Nephron progenitor cell (in vitro differentiated cells): ENCODE measurements at regions not wholly inside any gene's neighbourhood (a gene's known extent, or its start where the extent isn't known, plus 50 kb on each side); places are given as distances from the start of the nearest gene placed in this dataset.
A peak's percentile ranks its signal among the peaks of the same experiment; 100 is the strongest.

Experiments used
- DNase-seq: peaks from one replicate; pipeline ENCODE4 v3.0.0; 2021
- H3K27ac Mint-ChIP-seq: 2 replicates; pipeline ENCODE4 v1.8.0; 2021; ENCODE audit warnings: mild to moderate bottlenecking, moderate library complexity, mixed read lengths
- H3K27me3 Mint-ChIP-seq: 2 replicates; pipeline ENCODE4 v1.8.0; 2021; ENCODE audit warnings: mild to moderate bottlenecking, low read depth, mixed read lengths; ENCODE audit not compliant: poor library complexity
- H3K36me3 Mint-ChIP-seq: 2 replicates; pipeline ENCODE4 v1.8.0; 2021; ENCODE audit warnings: low read depth, mixed read lengths
- H3K4me1 Mint-ChIP-seq: 2 replicates; pipeline ENCODE4 v1.8.0; 2021; ENCODE audit warnings: mixed read lengths
- H3K4me3 Mint-ChIP-seq: 2 replicates; pipeline ENCODE4 v1.8.0; 2021; ENCODE audit warnings: mild to moderate bottlenecking, moderate library complexity, mixed read lengths
- H3K9me3 Mint-ChIP-seq: 2 replicates; pipeline ENCODE4 v1.8.0; 2021; ENCODE audit warnings: mild to moderate bottlenecking, moderate library complexity, mixed read lengths
- TF ChIP-seq, protein P1 (sequence below): fragments of 200-600 bp; sonication (generic); IDR thresholded peaks from 2 replicates; pipeline ENCODE4 v1.5.0; 2021; ENCODE audit warnings: antibody characterized with exemption

DNA sequence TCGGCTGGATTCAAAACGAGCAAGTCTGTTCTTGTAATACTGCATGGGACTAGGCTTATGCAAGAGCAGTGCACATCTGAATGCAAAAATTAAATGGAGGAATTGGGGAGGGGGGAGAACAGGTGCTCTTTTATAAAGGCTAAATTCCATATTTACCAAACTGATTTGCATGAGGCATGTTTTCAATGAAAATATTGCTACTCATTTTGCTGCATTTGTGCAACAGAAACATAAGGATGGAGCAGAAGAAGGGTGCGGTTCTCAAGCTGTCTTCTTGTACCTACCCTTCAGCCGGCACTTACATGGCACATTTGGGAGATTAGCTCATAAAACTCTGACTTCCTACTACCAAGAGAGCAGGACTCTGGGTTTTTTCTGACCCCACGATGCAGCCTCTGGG lies 256.4 kb downstream of the CDCA7 start:
- H3K4me3 Mint-ChIP-seq = no peak overlapping the region

DNA sequence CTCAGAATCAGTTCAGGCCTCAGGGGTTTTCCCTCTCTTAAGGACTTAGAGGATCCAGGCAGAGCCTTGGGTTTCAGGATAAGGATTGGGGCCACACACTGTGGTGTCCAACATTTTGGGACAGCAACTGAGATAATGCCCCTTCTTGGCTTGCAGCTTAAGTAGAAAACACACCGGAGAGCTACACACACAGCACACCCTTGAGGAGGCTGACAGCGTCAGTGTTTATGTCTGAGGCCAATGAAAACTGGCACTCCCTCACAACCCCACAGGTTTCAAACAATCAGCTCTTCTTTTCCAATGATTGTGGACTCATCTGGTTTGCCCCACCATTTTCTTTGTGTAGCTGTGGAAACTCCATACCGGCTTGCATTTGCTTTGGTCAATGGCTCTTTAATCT lies 257.7 kb downstream of the CDCA7 start:
- TF ChIP-seq, protein P1, sequence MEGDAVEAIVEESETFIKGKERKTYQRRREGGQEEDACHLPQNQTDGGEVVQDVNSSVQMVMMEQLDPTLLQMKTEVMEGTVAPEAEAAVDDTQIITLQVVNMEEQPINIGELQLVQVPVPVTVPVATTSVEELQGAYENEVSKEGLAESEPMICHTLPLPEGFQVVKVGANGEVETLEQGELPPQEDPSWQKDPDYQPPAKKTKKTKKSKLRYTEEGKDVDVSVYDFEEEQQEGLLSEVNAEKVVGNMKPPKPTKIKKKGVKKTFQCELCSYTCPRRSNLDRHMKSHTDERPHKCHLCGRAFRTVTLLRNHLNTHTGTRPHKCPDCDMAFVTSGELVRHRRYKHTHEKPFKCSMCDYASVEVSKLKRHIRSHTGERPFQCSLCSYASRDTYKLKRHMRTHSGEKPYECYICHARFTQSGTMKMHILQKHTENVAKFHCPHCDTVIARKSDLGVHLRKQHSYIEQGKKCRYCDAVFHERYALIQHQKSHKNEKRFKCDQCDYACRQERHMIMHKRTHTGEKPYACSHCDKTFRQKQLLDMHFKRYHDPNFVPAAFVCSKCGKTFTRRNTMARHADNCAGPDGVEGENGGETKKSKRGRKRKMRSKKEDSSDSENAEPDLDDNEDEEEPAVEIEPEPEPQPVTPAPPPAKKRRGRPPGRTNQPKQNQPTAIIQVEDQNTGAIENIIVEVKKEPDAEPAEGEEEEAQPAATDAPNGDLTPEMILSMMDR = no peak
- H3K27ac Mint-ChIP-seq = peak overlapping the region; percentile 76
- H3K36me3 Mint-ChIP-seq = peaks cover 5% of the 10 kb centered on the region
- H3K4me3 Mint-ChIP-seq = no peak overlapping the region
- peaks cover 27% of the 10 kb centered on the region for H3K4me1 Mint-ChIP-seq
- no peak for DNase-seq
- peaks cover 12% of the 10 kb centered on the region for H3K9me3 Mint-ChIP-seq
- H3K27me3 Mint-ChIP-seq = peaks cover 9% of the 10 kb centered on the region

More for the DNA sequence above, 256.4 kb downstream of the CDCA7 start:
- no peak for DNase-seq
- Mint-ChIP-seq H3K9me3 (peaks cover under 1% of the 10 kb centered on the region), H3K36me3 (no peaks in the 10 kb centered on the region), H3K27me3 (peaks cover 6% of the 10 kb centered on the region), H3K27ac (no peak overlapping the region), H3K4me1 (peaks cover 37% of the 10 kb centered on the region)
- TF ChIP-seq, protein P1 = no peak

DNA sequence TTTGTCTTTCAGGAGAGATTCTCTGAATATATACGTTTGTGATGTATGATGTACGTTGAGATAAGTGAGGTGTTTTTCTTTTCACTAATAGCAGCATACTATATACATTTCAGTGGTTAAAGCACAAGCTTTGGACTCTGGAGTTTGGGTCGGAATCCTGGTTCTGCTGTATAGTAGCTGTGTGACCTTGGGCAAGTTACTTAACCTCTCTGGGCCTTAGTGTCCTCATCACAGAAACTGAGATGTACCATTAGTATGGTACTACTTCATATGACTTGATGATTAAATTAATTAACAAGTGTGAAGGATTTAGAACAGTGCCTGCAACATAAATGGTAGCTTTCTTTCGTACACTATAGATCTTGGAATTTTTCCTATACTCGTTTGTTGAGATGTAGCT lies 258.7 kb downstream of the CDCA7 start:
- Mint-ChIP-seq H3K36me3 (peaks cover 14% of the 10 kb centered on the region), H3K27ac (no peak overlapping the region), H3K4me3 (no peak overlapping the region), H3K9me3 (peaks cover 16% of the 10 kb centered on the region), H3K4me1 (peaks cover 21% of the 10 kb centered on the region), H3K27me3 (peaks cover 9% of the 10 kb centered on the region)
- TF ChIP-seq, protein P1 = no peak
- no peak for DNase-seq

DNA sequence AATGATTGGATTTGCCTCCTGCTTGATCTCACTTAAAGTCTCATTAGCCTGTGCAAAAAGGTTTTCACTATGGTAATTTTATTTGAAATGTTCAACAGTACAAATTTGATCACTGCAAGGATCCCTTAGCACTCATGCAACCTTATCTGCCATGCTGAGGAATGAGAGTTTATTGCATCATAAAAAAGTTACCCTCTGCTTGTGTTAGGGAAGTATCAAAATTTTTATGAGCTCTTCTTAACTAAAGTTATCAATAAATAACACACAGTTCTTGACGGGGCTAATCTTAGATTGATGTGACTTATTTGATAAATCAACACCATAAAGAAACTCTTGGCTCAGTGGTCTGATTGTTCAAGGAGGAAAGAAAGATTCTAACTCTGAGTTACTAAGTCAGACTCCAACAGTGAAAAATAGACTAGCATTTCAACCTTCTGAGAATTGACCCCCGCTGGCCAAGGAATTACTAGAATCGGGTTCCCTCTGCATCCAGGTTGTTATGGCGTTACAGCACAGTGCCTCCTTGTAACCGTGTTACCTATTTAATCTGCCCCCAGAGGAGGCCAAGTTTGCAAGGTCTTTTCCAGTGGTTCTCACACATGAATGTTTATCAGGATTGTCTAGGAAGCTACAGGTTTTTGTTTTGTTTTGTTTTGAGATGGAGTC lies 259.7 kb downstream of the CDCA7 start:
- no peak overlapping the region for H3K4me3 Mint-ChIP-seq

DNA sequence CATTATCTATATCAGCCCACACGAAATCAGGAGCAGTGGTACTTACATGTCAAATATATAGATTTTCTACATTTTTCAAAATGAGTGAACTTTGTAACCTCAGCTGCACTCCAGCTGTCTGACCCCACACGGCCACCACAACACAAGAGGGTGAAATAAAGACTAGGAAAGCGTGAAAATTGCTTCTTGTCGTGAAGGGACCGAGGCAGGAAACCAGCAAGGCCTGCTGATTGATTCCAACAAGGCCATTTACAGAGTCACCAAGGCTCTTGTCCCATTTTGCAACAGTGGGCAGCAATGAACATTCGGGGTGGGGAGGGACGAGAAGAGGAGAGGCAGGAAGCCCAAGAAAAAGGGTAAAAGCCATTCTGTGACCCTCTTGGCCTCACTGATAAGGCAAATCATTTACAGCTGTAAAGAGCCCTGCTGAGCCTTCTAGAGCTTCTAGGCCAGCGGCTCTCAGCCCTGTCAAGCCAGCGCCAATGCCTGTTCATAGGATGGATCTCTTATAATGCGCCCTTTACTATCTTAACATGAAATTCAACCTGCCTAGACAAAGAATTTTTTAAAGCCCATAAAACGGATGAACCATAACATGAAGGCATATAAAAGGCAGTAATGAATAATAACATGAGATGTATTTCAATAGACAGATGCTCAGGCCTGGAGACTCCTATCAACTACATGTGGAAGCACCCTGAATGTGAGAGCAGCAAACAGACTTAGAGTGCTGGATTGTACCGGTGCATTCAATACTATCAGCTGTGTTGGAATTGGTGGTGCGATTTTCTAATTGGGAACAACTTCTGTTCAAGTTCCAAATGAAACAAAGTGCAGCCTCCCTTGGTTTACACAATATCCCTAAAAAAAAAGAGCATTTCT lies 269.0 kb downstream of the CDCA7 start:
- TF ChIP-seq, protein P1 = no peak
- DNase-seq = no peak
- peaks cover 3% of the 10 kb centered on the region for H3K9me3 Mint-ChIP-seq
- peak overlapping the region; percentile 94 for H3K27ac Mint-ChIP-seq
- peaks cover 39% of the 10 kb centered on the region for H3K4me1 Mint-ChIP-seq
- peaks cover 13% of the 10 kb centered on the region for H3K27me3 Mint-ChIP-seq
- H3K36me3 Mint-ChIP-seq = no peaks in the 10 kb centered on the region
- no peak overlapping the region for H3K4me3 Mint-ChIP-seq

More for the DNA sequence above, 259.7 kb downstream of the CDCA7 start:
- Mint-ChIP-seq H3K4me1 (peaks cover 21% of the 10 kb centered on the region), H3K9me3 (peaks cover 16% of the 10 kb centered on the region), H3K27me3 (peaks cover 9% of the 10 kb centered on the region), H3K27ac (no peak overlapping the region), H3K36me3 (peaks cover 14% of the 10 kb centered on the region)
- no peak for DNase-seq
- TF ChIP-seq, protein P1 = no peak
